ENCODE measurements at regions not wholly inside any gene's neighbourhood (a gene's known extent, or its start where the extent isn't known, plus 50 kb on each side); places are given as distances from the start of the nearest gene placed in this dataset.

DNA sequence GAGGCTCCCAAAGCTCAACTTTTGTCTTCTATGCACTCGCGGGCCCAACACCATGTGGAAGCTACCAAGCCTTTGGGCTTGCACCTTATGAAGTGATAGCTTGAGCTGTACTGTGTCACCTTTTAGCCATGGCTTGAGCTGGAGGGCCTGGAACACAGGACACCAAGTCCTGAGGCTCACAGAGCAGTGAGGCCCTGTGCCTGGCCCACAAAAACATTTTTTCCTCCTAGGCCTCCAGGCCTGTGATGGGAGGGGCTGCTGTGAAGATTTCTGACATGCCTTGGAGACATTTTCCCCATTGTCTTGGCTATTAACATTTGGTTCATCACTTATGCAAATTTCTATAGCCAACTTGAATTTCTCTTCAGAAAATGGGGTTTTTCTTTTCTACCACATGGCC is 96.5 kb downstream of the MMUT start:
- ChIA-PET RAD21 (ENCODE audit: unreplicated experiment) (no interaction called here), CTCF (interaction anchor here (0.6 kb wide), 1 partner anchor 201 kb away, joined by 3 read pairs; no protein-coding TSS in a partner anchor), POLR2A (no interaction called here), SMC1A (ENCODE audit: uncharacterized antibody, unreplicated experiment) (no interaction called here)
- FAIRE-seq, result no peak
- no peak for DNase-seq (ENCODE audit: low read depth, low spot score)
- H3K27me3 ChIP-seq (replicated peaks in 1 of 2; ENCODE audit: control insufficient read depth in 2 of 2, insufficient read depth in 2 of 2, low read length in 1 of 2), result no peaks in the 10 kb centered on the region
- ATAC-seq, result no peak
- H3K36me3 ChIP-seq (ENCODE audit: control insufficient read depth in 2 of 2, insufficient read depth in 2 of 2, low read length in 1 of 2), result no peaks in the 10 kb centered on the region
- no peak overlapping the region for H3K4me2 ChIP-seq (ENCODE audit: control insufficient read depth, insufficient read depth)
- in situ Hi-C loops (cut with MboI) (no loop called here), intact Hi-C loops (cut with micrococcal nuclease; ENCODE audit: unreplicated experiment) (no loop called here)
- H3K9ac ChIP-seq (ENCODE audit: control insufficient read depth, insufficient read depth, low read length), result no peak overlapping the region
- BruUV-seq (replicated peaks), result no TSS peak
- WGBS (ENCODE audit: insufficient coverage, insufficient replicate concordance, low lambda C conversion rate, missing lambda C conversion rate), result 50% methylated on average over 2 of the region's 2 CpGs
- no peaks in the 10 kb centered on the region for H3K9me3 ChIP-seq (replicated peaks; ENCODE audit: control insufficient read depth, insufficient read depth, low read length)
- no peak overlapping the region for H3K4me3 ChIP-seq
- no peaks in the 10 kb centered on the region for H4K20me1 ChIP-seq (ENCODE audit: control insufficient read depth, insufficient read depth)
- no peaks in the 10 kb centered on the region for H3K79me2 ChIP-seq (ENCODE audit: control insufficient read depth, insufficient read depth, low read length)
- H2AFZ ChIP-seq (ENCODE audit: control insufficient read depth, low read depth, low read length), result no peak overlapping the region
- no peak overlapping the region for H3K27ac ChIP-seq (ENCODE audit: control insufficient read depth, insufficient read depth)
- no peaks in the 10 kb centered on the region for H3K4me1 ChIP-seq (ENCODE audit: control insufficient read depth, insufficient read depth, low read length)
- TF ChIP-seq CTCF (IDR thresholded peaks at IDR 0.05 in 2 of 3, conservative IDR thresholded peaks at IDR 0.05 in 1 of 3; ENCODE audit: control insufficient read depth in 2 of 3, extremely low read depth in 1 of 3, insufficient read depth in 1 of 3, low read depth in 3 of 3, low read length in 3 of 3), result no peak
- TF ChIP-seq, protein P1, sequence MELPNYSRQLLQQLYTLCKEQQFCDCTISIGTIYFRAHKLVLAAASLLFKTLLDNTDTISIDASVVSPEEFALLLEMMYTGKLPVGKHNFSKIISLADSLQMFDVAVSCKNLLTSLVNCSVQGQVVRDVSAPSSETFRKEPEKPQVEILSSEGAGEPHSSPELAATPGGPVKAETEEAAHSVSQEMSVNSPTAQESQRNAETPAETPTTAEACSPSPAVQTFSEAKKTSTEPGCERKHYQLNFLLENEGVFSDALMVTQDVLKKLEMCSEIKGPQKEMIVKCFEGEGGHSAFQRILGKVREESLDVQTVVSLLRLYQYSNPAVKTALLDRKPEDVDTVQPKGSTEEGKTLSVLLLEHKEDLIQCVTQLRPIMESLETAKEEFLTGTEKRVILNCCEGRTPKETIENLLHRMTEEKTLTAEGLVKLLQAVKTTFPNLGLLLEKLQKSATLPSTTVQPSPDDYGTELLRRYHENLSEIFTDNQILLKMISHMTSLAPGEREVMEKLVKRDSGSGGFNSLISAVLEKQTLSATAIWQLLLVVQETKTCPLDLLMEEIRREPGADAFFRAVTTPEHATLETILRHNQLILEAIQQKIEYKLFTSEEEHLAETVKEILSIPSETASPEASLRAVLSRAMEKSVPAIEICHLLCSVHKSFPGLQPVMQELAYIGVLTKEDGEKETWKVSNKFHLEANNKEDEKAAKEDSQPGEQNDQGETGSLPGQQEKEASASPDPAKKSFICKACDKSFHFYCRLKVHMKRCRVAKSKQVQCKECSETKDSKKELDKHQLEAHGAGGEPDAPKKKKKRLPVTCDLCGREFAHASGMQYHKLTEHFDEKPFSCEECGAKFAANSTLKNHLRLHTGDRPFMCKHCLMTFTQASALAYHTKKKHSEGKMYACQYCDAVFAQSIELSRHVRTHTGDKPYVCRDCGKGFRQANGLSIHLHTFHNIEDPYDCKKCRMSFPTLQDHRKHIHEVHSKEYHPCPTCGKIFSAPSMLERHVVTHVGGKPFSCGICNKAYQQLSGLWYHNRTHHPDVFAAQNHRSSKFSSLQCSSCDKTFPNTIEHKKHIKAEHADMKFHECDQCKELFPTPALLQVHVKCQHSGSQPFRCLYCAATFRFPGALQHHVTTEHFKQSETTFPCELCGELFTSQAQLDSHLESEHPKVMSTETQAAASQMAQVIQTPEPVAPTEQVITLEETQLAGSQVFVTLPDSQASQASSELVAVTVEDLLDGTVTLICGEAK (IDR thresholded peaks at IDR 0.05; ENCODE audit: borderline replicate concordance), result no peak
- no peak for TF ChIP-seq PAX8 (IDR thresholded peaks at IDR 0.05)
- no peak for TF ChIP-seq CHD4 (IDR thresholded peaks at IDR 0.05)
- no peak for TF ChIP-seq NFYB (IDR thresholded peaks at IDR 0.05; ENCODE audit: insufficient read depth, low read depth, low read length)
- TF ChIP-seq SUZ12 (IDR thresholded peaks at IDR 0.05; ENCODE audit: unreplicated experiment), result no peak
- TF ChIP-seq MYC (IDR thresholded peaks at IDR 0.05; ENCODE audit: insufficient read depth, insufficient read length, insufficient replicate concordance, low read length, severe bottlenecking), result no peak
- no peak for TF ChIP-seq YY1 (IDR thresholded peaks at IDR 0.05; ENCODE audit: low read depth, low read length)
- TF ChIP-seq SIN3A (IDR thresholded peaks at IDR 0.05; ENCODE audit: low read depth, low read length), result no peak
- TF ChIP-seq ZNF384 (IDR thresholded peaks at IDR 0.05; ENCODE audit: borderline replicate concordance, low read depth, low read length), result no peak
- TF ChIP-seq FOXM1 (IDR thresholded peaks at IDR 0.05; ENCODE audit: low read depth, low read length), result no peak
- no peak for TF ChIP-seq ZBED1 (IDR thresholded peaks at IDR 0.05; ENCODE audit: borderline replicate concordance)
- no peak for TF ChIP-seq GATAD2B (conservative IDR thresholded peaks at IDR 0.05; ENCODE audit: low read depth)
- TF ChIP-seq, protein P2, sequence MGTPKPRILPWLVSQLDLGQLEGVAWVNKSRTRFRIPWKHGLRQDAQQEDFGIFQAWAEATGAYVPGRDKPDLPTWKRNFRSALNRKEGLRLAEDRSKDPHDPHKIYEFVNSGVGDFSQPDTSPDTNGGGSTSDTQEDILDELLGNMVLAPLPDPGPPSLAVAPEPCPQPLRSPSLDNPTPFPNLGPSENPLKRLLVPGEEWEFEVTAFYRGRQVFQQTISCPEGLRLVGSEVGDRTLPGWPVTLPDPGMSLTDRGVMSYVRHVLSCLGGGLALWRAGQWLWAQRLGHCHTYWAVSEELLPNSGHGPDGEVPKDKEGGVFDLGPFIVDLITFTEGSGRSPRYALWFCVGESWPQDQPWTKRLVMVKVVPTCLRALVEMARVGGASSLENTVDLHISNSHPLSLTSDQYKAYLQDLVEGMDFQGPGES (IDR thresholded peaks at IDR 0.05), result no peak
- TF ChIP-seq, protein P3, sequence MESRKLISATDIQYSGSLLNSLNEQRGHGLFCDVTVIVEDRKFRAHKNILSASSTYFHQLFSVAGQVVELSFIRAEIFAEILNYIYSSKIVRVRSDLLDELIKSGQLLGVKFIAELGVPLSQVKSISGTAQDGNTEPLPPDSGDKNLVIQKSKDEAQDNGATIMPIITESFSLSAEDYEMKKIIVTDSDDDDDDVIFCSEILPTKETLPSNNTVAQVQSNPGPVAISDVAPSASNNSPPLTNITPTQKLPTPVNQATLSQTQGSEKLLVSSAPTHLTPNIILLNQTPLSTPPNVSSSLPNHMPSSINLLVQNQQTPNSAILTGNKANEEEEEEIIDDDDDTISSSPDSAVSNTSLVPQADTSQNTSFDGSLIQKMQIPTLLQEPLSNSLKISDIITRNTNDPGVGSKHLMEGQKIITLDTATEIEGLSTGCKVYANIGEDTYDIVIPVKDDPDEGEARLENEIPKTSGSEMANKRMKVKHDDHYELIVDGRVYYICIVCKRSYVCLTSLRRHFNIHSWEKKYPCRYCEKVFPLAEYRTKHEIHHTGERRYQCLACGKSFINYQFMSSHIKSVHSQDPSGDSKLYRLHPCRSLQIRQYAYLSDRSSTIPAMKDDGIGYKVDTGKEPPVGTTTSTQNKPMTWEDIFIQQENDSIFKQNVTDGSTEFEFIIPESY (IDR thresholded peaks at IDR 0.05), result no peak
- no peak for TF ChIP-seq BRCA1 (IDR thresholded peaks at IDR 0.05; ENCODE audit: low read depth, low read length)
- TF ChIP-seq RUNX3 (IDR thresholded peaks at IDR 0.05; ENCODE audit: low read length), result no peak

Measured in GM12878 (cell line).